Activated CD8-positive, alpha-beta memory T cell treated with anti-CD3 and anti-CD28 coated beads for 1 hour (primary cell): ENCODE measurements at regions not wholly inside any gene's neighbourhood (a gene's known extent, or its start where the extent isn't known, plus 50 kb on each side); places are given as distances from the start of the nearest gene placed in this dataset.
A peak's percentile ranks its signal among the peaks of the same experiment; 100 is the strongest.
"Not testable (repeated sequence)": the region's sequence is repeated elsewhere in the genome, so short reads cannot be mapped to it uniquely, and the experiment has no call there.

Experiments used
- DNase-seq, 2 donors: peaks; one replicate each; pipeline ENCODE4 v3.0.0-alpha.2; 2020; ENCODE audit warnings: low read depth in 1 of 2; ENCODE audit errors: extremely low read depth in 1 of 2

DNA sequence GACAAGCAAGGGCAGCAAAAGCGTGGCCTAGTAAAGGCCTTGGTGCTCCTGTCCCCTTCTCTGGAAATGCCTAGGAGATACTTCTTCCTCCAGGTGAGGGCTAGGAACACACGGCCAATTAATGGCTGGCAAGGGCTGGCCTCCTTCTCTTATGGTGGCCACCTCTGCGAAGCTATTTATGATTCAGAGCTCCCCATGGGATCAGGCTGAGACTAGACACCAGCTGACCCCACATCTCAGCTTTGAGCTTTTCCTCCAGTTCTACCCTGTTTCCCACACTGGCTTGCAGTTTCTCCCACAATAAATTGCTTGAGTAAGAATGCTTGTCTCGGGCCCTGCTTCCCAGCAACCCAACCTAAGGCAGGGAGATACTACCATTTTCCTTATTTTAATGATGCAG, 53.7 kb downstream of the CAMK2N1 start:
- DNase-seq = no peak

GRCh38 chr1:20431176-20431460, 54.9 kb downstream of the CAMK2N1 start:
- DNase-seq = no peak

- peak in 1 of 2 donors; percentile 14 for DNase-seq
Measured at GRCh38 chr1:20430355-20431175, 55.4 kb downstream of the CAMK2N1 start.

DNA sequence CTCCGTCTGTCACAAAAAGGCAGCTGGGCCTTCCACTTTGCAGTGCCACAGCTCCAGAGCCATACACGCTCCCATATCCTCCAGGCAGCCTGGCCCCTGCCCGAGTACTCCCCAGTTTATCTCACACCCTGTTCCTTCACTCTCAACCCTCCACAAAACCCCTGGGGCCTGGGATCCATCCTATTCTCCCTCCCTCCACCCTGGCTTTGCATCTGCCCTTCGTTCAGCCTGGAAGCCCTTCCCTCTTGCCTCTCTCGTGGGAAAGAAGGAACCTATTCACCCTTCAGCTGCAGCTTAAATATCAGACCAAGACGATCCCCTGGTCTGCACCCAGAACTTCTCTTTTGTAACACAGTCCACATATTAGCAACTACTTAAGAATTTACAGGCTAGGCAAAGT, 56.7 kb downstream of the CAMK2N1 start:
- DNase-seq = no peak

GRCh38 chr1:20428841-20429240, 57.2 kb downstream of the CAMK2N1 start:
- no peak for DNase-seq

GRCh38 chr1:20426923-20427322, 59.1 kb downstream of the CAMK2N1 start:
- DNase-seq = no peak

DNA sequence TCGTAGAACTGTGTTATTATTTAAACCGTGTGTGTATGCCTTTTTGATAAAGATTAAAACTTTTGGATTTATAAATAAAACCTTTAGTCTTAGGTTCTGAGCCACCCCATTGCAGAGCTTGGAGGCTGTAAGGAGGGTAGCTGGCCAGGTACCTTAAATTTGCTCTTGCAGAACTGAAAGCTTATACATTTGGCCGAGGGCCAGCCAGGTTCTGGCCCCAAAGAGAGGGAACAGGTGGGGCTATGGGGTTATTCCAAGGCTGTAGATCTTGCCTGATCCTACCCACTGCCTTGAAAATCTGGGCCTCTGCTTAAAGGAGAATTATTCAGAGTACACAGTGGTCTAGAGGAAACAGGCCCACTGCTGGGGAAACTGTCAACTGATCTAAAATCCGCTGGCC, 59.6 kb downstream of the CAMK2N1 start:
- DNase-seq = no peak

GRCh38 chr1:20425622-20426021, 60.4 kb downstream of the CAMK2N1 start:
- no peak for DNase-seq

- no peak for DNase-seq
Measured at GRCh38 chr1:20423169-20423795, 62.7 kb downstream of the CAMK2N1 start.

DNA sequence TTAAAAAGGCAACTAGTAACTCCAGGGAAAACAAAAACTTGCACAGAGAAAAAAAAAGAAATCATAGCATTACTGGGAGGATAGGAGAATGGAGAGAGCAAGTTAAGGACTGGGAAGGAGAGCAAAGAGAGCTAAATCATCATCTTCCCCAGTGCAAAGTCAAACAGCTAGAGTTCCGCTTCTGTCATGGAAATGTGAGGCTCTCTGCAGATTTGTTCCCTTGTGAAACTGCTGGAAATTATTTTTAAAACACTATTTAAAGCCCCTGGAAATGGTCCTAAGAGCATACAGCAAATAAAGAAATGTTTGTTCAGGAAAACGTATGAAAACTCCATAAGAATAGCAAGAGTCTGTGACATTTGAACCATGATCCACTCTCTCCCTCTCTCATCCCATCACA, 64.6 kb downstream of the CAMK2N1 start:
- DNase-seq = no peak

DNA sequence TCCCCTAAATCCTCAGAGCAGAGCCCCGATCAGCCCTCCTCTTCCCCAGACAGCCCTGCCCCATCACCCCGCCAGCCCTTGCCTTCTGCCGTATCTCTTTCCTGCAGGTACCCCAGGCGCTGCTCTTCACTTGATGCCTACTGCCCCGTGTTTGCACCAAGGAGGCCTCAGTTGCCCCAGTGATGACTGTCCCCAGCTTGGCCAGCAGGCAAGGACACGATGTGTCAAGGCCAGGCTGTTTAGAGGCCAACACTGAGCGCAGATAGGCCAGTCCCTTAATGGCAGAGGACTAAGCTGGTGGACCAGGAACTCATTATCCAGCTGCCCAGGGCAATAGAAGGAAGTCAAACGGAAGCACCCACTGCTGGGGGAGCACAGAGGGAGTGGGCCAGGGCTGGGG, 68.4 kb downstream of the CAMK2N1 start:
- DNase-seq = no peak

DNA sequence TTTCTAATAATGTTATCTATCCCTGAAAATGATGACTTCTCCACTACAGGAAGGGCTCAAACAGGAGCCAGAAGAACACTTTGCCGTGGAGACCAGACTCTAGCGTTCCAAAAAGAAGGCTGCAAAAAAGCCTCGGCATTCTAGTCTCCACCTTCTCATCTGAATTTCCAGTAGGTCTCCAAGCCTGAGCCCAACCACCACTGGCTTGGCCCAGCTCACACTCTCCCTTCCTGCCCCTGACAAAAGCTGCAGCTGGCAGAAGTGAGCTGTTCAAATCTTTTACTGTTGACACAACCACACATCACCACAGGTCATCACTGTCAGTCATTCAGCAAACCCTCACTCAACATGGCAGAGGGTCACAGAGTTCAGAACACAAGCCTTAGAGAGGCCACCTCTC, 69.3 kb downstream of the CAMK2N1 start:
- DNase-seq = no peak

GRCh38 chr1:20413776-20414140, 72.3 kb downstream of the CAMK2N1 start:
- DNase-seq = no peak

- no peak for DNase-seq
Measured at GRCh38 chr1:20413136-20413775, 72.8 kb downstream of the CAMK2N1 start.

- DNase-seq = no peak
Measured at GRCh38 chr1:20411196-20411980, 74.6 kb downstream of the CAMK2N1 start.

- no peak for DNase-seq
Measured at GRCh38 chr1:20410503-20410902, 75.5 kb downstream of the CAMK2N1 start.

GRCh38 chr1:20409971-20410370, 76.0 kb downstream of the CAMK2N1 start:
- DNase-seq = no peak

DNA sequence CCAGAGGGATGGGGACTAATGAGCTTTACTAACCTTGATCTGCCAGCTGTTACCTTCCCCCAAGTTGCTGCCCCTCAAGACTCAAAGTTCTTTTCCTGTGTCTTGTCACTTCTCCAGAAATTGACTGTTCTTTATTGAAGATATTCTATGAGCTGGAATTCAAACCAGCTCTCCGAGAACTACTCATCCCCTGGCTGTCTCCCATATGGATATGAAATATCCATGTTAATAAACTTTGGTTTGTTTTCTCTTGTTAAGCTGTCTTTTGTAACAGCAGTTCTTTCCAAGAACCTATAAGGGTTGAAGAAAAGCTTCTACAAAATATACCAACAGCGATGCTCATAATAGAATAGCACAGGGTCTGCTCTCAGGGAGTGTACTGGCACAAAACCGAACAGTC, 77.0 kb downstream of the CAMK2N1 start:
- DNase-seq = no peak

DNA sequence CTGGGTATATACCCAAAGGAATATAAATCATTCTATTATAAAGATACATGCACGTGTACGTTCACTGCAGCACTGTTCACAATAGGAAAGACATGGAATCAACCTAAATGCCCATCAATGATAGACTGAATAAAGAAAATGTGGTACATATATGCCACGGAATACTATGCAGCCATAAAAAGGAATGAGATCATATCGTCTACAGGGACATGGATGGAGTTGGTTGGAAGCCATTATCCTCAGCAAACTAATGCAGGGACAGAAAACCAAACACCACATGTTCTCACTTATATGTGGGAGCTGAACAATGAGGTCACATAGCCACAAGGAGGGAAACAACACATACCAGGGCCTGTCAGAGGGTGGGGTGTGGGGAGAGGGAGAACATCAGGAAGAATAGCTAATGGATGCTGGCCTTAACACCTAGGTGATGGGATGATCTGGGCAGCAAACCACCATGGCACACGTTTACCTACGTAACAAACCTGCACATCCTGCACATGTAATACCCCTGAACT, 77.8 kb downstream of the CAMK2N1 start:
- not testable (repeated sequence) for DNase-seq

DNA sequence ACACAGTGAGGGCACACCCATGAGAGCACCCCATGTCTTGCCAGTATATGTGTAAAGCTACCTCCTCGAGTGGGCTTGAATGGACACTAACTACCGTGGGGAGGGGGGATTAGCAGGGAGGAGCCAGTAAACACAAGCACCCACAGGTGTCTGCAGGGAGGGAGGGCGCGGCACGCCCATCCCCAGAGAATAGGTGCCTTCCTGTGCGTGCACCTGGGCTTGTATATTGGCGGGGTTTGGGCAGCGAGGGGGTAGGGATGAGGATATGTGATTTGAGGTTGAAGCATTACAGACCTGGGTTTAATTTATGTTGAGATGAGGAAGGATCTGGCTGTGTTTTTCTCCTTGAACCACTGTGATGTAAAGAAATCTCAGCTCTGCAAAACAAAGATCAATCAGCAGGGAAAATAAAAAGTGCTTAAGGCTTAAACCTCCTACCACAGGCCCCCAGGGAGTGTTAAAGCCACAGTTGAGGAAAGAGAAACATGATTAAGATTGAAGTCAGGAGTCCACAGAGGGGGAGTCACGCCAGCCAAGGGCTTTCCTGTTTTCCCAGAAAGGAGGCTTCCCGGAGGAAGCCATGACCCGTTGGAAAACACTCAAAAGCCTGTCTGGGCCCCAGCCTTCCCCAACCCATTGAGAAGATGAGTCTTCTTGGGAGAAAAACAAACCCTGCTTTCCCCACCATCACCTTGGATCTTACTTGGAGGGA, 80.0 kb downstream of the CAMK2N1 start:
- DNase-seq = no peak
